ENCODE measurements at regions not wholly inside any gene's neighbourhood (a gene's known extent, or its start where the extent isn't known, plus 50 kb on each side); places are given as distances from the start of the nearest gene placed in this dataset.

GRCh38 chr4:167290678-167291077 is 56.4 kb upstream of the SPOCK3 start:
- H3K27ac Mint-ChIP-seq (ENCODE audit: unreplicated experiment) = no peak overlapping the region
- no TSS peak for BruUV-seq (replicated peaks)
- no peaks in the 10 kb centered on the region for H3K9me3 ChIP-seq
- no peaks in the 10 kb centered on the region for H3K36me3 Mint-ChIP-seq (ENCODE audit: insufficient read depth, unreplicated experiment)
- H3K4me3 Mint-ChIP-seq (ENCODE audit: unreplicated experiment) = no peak overlapping the region
- H3K9me3 Mint-ChIP-seq (ENCODE audit: unreplicated experiment) = peaks cover 22% of the 10 kb centered on the region
- H3K4me1 Mint-ChIP-seq (ENCODE audit: low read depth, unreplicated experiment) = peaks cover 6% of the 10 kb centered on the region
- H3K27me3 Mint-ChIP-seq (ENCODE audit: insufficient read depth, unreplicated experiment) = no peaks in the 10 kb centered on the region
- ChIA-PET POLR2A (no interaction called here), CTCF (no interaction called here)
- no peak for DNase-seq
- H3K36me3 ChIP-seq (ENCODE audit: control insufficient read depth, insufficient read depth, low read length) = no peaks in the 10 kb centered on the region
- no peaks in the 10 kb centered on the region for H3K27me3 ChIP-seq (replicated peaks; ENCODE audit: control insufficient read depth, insufficient read depth, low read length)
- intact Hi-C loops (cut with micrococcal nuclease; ENCODE audit: unreplicated experiment) = loop anchor here (1.0 kb wide), 1 partner anchor 269 kb away; no protein-coding TSS in a partner anchor
- TF ChIP-seq CTCF (IDR thresholded peaks at IDR 0.05; ENCODE audit: insufficient read depth in 1 of 2, low read depth in 1 of 2, low read length in 1 of 2, severe bottlenecking in 1 of 2, unreplicated experiment in 1 of 2) = peak; percentile 21
- no peaks in the 10 kb centered on the region for H3K4me1 ChIP-seq
- H3K4me3 ChIP-seq (ENCODE audit: low read depth, low read length) = no peak overlapping the region

- Mint-ChIP-seq H3K27me3 (ENCODE audit: insufficient read depth, unreplicated experiment) (no peaks in the 10 kb centered on the region), H3K9me3 (ENCODE audit: unreplicated experiment) (no peaks in the 10 kb centered on the region), H3K4me3 (ENCODE audit: unreplicated experiment) (no peak overlapping the region), H3K4me1 (ENCODE audit: low read depth, unreplicated experiment) (no peaks in the 10 kb centered on the region), H3K27ac (ENCODE audit: unreplicated experiment) (no peak overlapping the region), H3K36me3 (ENCODE audit: insufficient read depth, unreplicated experiment) (no peaks in the 10 kb centered on the region)
- no TSS peak for BruUV-seq (replicated peaks)
- ChIA-PET POLR2A (no interaction called here), CTCF (no interaction called here)
- Histone ChIP-seq H3K27me3 (replicated peaks; ENCODE audit: control insufficient read depth, insufficient read depth, low read length) (no peaks in the 10 kb centered on the region), H3K9me3 (no peaks in the 10 kb centered on the region), H3K4me1 (no peaks in the 10 kb centered on the region), H3K36me3 (ENCODE audit: control insufficient read depth, insufficient read depth, low read length) (no peaks in the 10 kb centered on the region), H3K4me3 (ENCODE audit: low read depth, low read length) (no peak overlapping the region)
- TF ChIP-seq CTCF (IDR thresholded peaks at IDR 0.05; ENCODE audit: insufficient read depth in 1 of 2, low read depth in 1 of 2, low read length in 1 of 2, severe bottlenecking in 1 of 2, unreplicated experiment in 1 of 2) = no peak
- intact Hi-C loops (cut with micrococcal nuclease; ENCODE audit: unreplicated experiment) = no loop called here
- DNase-seq = no peak
Measured at GRCh38 chr4:167308876-167309275, 74.6 kb upstream of the SPOCK3 start.

GRCh38 chr4:167321299-167321698 is 87.0 kb upstream of the SPOCK3 start:
- H3K4me1 ChIP-seq = no peaks in the 10 kb centered on the region
- no peak overlapping the region for H3K4me3 Mint-ChIP-seq (ENCODE audit: unreplicated experiment)
- H3K9me3 Mint-ChIP-seq (ENCODE audit: unreplicated experiment) = no peaks in the 10 kb centered on the region
- ChIA-PET CTCF (no interaction called here), POLR2A (no interaction called here)
- H3K4me3 ChIP-seq (ENCODE audit: low read depth, low read length) = no peak overlapping the region
- no peak for TF ChIP-seq CTCF (IDR thresholded peaks at IDR 0.05; ENCODE audit: insufficient read depth in 1 of 2, low read depth in 1 of 2, low read length in 1 of 2, severe bottlenecking in 1 of 2, unreplicated experiment in 1 of 2)
- no peak overlapping the region for H3K27ac Mint-ChIP-seq (ENCODE audit: unreplicated experiment)
- H3K27me3 ChIP-seq (replicated peaks; ENCODE audit: control insufficient read depth, insufficient read depth, low read length) = no peaks in the 10 kb centered on the region
- DNase-seq = no peak
- H3K27me3 Mint-ChIP-seq (ENCODE audit: insufficient read depth, unreplicated experiment) = no peaks in the 10 kb centered on the region
- no peaks in the 10 kb centered on the region for H3K9me3 ChIP-seq
- BruUV-seq (replicated peaks) = no TSS peak
- no peaks in the 10 kb centered on the region for H3K36me3 Mint-ChIP-seq (ENCODE audit: insufficient read depth, unreplicated experiment)
- H3K36me3 ChIP-seq (ENCODE audit: control insufficient read depth, insufficient read depth, low read length) = no peaks in the 10 kb centered on the region
- no peaks in the 10 kb centered on the region for H3K4me1 Mint-ChIP-seq (ENCODE audit: low read depth, unreplicated experiment)
- intact Hi-C loops (cut with micrococcal nuclease; ENCODE audit: unreplicated experiment) = no loop called here

Measured in Caco-2 (cell line).